ENCODE measurements at regions not wholly inside any gene's neighbourhood (a gene's known extent, or its start where the extent isn't known, plus 50 kb on each side); places are given as distances from the start of the nearest gene placed in this dataset.
"Not testable (repeated sequence)": the region's sequence is repeated elsewhere in the genome, so short reads cannot be mapped to it uniquely, and the experiment has no call there.

GRCh38 chr14:26286913-26287205 lies 311.0 kb downstream of the NOVA1 start:
- ATAC-seq (no peak), DNase-seq (no peak)
- H3K27me3 Mint-ChIP-seq: no peaks in the 10 kb centered on the region
- H3K36me3 Mint-ChIP-seq (ENCODE audit: low read depth): no peaks in the 10 kb centered on the region
- intact Hi-C loops (cut with micrococcal nuclease): no loop called here
- ChIA-PET CTCF (no interaction called here), POLR2A (no interaction called here)
- H3K4me1 Mint-ChIP-seq (ENCODE audit: low read depth): no peaks in the 10 kb centered on the region
- H3K27ac Mint-ChIP-seq: no peak overlapping the region
- no peak overlapping the region for H3K4me3 Mint-ChIP-seq
- H3K9me3 Mint-ChIP-seq: peaks cover 7% of the 10 kb centered on the region
- TF ChIP-seq CTCF (IDR thresholded peaks at IDR 0.05): no peak

GRCh38 chr14:26286081-26286912 lies 311.5 kb downstream of the NOVA1 start:
- POLR2A ChIA-PET: no interaction called here
- no peaks in the 10 kb centered on the region for H3K4me1 Mint-ChIP-seq (ENCODE audit: low read depth)
- H3K9me3 Mint-ChIP-seq: peaks cover 4% of the 10 kb centered on the region
- no peak overlapping the region for H3K4me3 Mint-ChIP-seq
- ATAC-seq (no peak), DNase-seq (no peak)
- H3K27ac Mint-ChIP-seq: no peak overlapping the region
- no peaks in the 10 kb centered on the region for H3K27me3 Mint-ChIP-seq
- CTCF ChIA-PET: no interaction called here
- intact Hi-C loops (cut with micrococcal nuclease): no loop called here
- no peak for TF ChIP-seq CTCF (IDR thresholded peaks at IDR 0.05)
- H3K36me3 Mint-ChIP-seq (ENCODE audit: low read depth): no peaks in the 10 kb centered on the region

- Mint-ChIP-seq H3K27me3 (no peaks in the 10 kb centered on the region), H3K36me3 (ENCODE audit: low read depth) (no peaks in the 10 kb centered on the region), H3K27ac (no peak overlapping the region), H3K4me1 (ENCODE audit: low read depth) (no peaks in the 10 kb centered on the region), H3K9me3 (peaks cover 2% of the 10 kb centered on the region), H3K4me3 (no peak overlapping the region)
- ATAC-seq (no peak), DNase-seq (no peak)
- intact Hi-C loops (cut with micrococcal nuclease): no loop called here
- no peak for TF ChIP-seq CTCF (IDR thresholded peaks at IDR 0.05)
- CTCF ChIA-PET: no interaction called here
- POLR2A ChIA-PET: no interaction called here
Observed at GRCh38 chr14:26282578-26282977, 315.3 kb downstream of the NOVA1 start.

- ATAC-seq; H3K27me3 Mint-ChIP-seq; H3K27ac Mint-ChIP-seq; H3K36me3 Mint-ChIP-seq (ENCODE audit: low read depth); POLR2A ChIA-PET; intact Hi-C loops (cut with micrococcal nuclease); H3K9me3 Mint-ChIP-seq; H3K4me1 Mint-ChIP-seq (ENCODE audit: low read depth); DNase-seq; H3K4me3 Mint-ChIP-seq; CTCF ChIA-PET: not testable (repeated sequence)
Observed at GRCh38 chr14:26282011-26282410, 315.8 kb downstream of the NOVA1 start.

GRCh38 chr14:26281280-26281998 lies 316.4 kb downstream of the NOVA1 start:
- intact Hi-C loops (cut with micrococcal nuclease): no loop called here
- no peak for TF ChIP-seq CTCF (IDR thresholded peaks at IDR 0.05)
- ATAC-seq: no peak
- POLR2A ChIA-PET: no interaction called here
- peaks cover 3% of the 10 kb centered on the region for H3K9me3 Mint-ChIP-seq
- CTCF ChIA-PET: no interaction called here
- no peak overlapping the region for H3K4me3 Mint-ChIP-seq
- H3K4me1 Mint-ChIP-seq (ENCODE audit: low read depth): no peaks in the 10 kb centered on the region
- no peak overlapping the region for H3K27ac Mint-ChIP-seq
- H3K36me3 Mint-ChIP-seq (ENCODE audit: low read depth): no peaks in the 10 kb centered on the region
- no peak for DNase-seq
- H3K27me3 Mint-ChIP-seq: no peaks in the 10 kb centered on the region
